BJ (cell line): ENCODE measurements at regions not wholly inside any gene's neighbourhood (a gene's known extent, or its start where the extent isn't known, plus 50 kb on each side); places are given as distances from the start of the nearest gene placed in this dataset.

Experiments
- CTCF ChIA-PET: fragments of 350-600 bp; formaldehyde crosslinking; extraction: SDS; loops from one replicate; lab custom pipeline; 2021; ENCODE audit warnings: antibody characterized with exemption, inconsistent platforms; lab: Yijun Ruan, JAX
- POLR2A ChIA-PET: fragments of 300-600 bp; sonication (Branson Sonifier 250); formaldehyde crosslinking; extraction: SDS; loops from one replicate; lab custom pipeline; 2021; ENCODE audit warnings: antibody characterized with exemption; lab: Charles Lee
- DNase-seq: peaks from one replicate; pipeline ENCODE4 v3.0.0-alpha.2; 2011; ENCODE audit warnings: low read depth
- H3K27me3 ChIP-seq: 2 replicates; pipeline ENCODE4 v1.6.0; 2011; ENCODE audit warnings: low read length; ENCODE audit not compliant: control insufficient read depth, insufficient read depth
- H3K36me3 ChIP-seq: 2 replicates; pipeline ENCODE4 v1.5.1; 2011; ENCODE audit warnings: low read length; ENCODE audit not compliant: control insufficient read depth, insufficient read depth
- H3K4me3 ChIP-seq: 2 replicates; pipeline ENCODE4 v1.5.1; 2011; ENCODE audit warnings: low read depth, mild to moderate bottlenecking, control low read depth, low read length
- CTCF ChIP-seq: IDR thresholded peaks from 2 replicates; pipeline ENCODE4 v1.5.1; 2011; ENCODE audit warnings: low read depth, mild to moderate bottlenecking, control low read depth, inconsistent platforms, low read length, moderate library complexity; ENCODE audit not compliant: insufficient read depth

DNA sequence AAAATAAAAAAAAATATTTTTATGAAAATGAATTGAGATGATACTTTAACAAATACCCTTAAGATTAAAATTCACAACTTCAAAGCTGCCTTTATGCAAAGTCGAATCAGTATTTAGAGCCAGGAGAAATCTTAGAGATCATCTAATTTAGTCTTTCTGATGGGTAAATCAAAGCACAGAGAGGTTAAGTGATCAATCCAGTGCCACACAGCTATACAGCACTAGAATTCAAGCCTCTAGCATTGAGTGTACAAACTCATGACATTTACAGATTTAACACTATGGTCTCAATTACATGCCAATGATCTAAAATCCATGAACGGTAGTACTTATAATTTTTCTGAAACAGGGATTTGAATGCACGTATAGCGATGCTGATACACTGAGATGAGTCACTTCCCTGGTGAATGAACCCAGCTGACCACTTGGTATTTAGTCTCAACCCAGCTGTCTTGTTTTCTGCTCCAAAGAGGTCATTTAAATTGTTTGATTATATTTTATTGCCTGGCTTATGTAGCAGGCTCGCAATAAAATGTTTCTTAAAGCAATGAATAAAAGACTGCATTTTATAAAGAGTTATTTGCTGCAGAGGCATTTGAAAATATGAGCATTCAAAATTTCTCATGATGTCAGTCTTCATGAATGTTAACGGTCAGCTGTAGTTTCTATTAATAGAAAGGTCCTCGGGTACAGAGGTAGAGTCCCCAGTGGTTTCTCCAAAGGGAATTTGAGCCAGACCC is 152.4 kb upstream of the PRICKLE1 start:
- no peak for TF ChIP-seq CTCF
- ChIA-PET CTCF (no interaction called here), POLR2A (no interaction called here)
- DNase-seq, result peak; percentile 69
- no peak overlapping the region for H3K4me3 ChIP-seq
- H3K27me3 ChIP-seq, result no peaks in the 10 kb centered on the region
- no peaks in the 10 kb centered on the region for H3K36me3 ChIP-seq

DNA sequence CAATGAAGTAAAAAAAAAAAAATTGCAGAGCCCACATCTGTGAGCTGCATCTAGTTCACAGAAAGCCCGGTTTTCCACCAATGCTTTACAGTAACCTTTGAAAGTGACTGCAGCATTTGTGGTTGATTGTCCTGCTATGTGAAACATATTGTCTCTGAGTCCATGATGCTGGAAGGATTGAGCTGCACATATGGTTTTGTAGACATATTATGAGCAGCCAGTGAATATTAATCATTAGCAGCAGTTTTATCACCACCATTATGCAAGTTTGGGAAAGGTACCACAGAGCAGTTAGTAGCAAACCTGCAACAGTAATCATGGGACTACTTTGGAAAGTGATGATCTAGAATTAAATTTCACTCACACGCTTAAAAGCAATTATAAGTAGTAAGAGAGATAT is 151.5 kb upstream of the PRICKLE1 start:
- CTCF ChIA-PET, result interaction anchor here (0.7 kb wide), 2 partner anchors 14 to 725 kb away, joined by 5 to 8 read pairs; no protein-coding TSS in a partner anchor

GRCh38 chr12:42737398-42737797 is 147.9 kb upstream of the PRICKLE1 start:
- ChIA-PET POLR2A (no interaction called here), CTCF (interaction anchor here (0.5 kb wide), 1 partner anchor 358 kb away, joined by 3 read pairs; no protein-coding TSS in a partner anchor)
- TF ChIP-seq CTCF, result no peak
- Histone ChIP-seq H3K4me3 (no peak overlapping the region), H3K27me3 (no peaks in the 10 kb centered on the region), H3K36me3 (no peaks in the 10 kb centered on the region)
- no peak for DNase-seq

More for the DNA sequence above, 151.5 kb upstream of the PRICKLE1 start:
- Histone ChIP-seq H3K36me3 (no peaks in the 10 kb centered on the region), H3K4me3 (no peak overlapping the region), H3K27me3 (no peaks in the 10 kb centered on the region)
- POLR2A ChIA-PET, result no interaction called here
- TF ChIP-seq CTCF, result no peak
- no peak for DNase-seq

DNA sequence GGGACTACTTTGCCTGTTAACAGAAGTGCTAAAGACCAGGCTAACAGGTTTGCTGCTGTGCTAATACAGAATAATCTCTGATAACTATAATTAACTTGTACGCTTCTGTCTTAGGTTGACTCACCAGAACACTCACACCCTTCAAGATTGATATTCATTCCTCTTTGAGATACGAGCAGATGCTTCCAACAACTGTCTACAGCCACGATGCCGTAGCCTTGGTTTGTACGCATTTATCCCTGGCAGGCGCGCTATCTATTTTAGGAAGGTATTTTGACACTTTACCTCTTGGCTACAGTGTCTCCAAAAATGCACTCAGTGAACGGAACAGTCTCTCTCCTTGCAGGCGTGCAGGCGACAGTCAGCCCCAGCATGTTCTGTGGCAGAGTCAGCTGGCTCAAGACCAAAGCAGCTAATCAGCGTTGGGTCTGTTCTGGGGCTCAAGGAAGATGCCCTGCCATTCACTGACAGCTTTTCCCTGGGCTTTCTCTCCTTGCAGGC is 146.4 kb upstream of the PRICKLE1 start:
- H3K36me3 ChIP-seq, result no peaks in the 10 kb centered on the region
- no peak for TF ChIP-seq CTCF
- POLR2A ChIA-PET, result no interaction called here
- CTCF ChIA-PET, result no interaction called here
- no peak for DNase-seq
- H3K27me3 ChIP-seq, result no peaks in the 10 kb centered on the region
- no peak overlapping the region for H3K4me3 ChIP-seq

DNA sequence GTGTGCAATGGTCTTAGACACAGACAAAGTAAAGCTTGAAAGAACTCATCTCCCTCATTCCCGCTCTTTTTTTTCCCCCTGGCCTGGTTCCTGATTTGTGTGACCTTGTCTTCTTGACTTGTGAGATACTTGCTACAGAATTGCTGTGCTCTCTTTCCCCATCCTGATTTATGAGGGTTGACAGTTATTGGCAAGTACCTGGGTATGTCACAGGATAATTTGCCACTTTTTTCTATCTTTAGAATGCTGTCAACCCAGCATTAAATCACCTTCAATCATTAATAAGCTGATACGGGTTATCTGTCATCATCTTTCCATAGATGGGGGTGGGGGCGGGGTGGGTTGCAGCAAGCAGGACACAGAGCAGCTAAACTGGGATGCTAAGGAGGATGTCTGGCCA is 144.4 kb upstream of the PRICKLE1 start:
- TF ChIP-seq CTCF, result no peak
- Histone ChIP-seq H3K27me3 (no peaks in the 10 kb centered on the region), H3K36me3 (no peaks in the 10 kb centered on the region), H3K4me3 (no peak overlapping the region)
- POLR2A ChIA-PET, result no interaction called here
- no peak for DNase-seq
- CTCF ChIA-PET, result interaction anchor here (0.5 kb wide), 1 partner anchor 554 kb away, joined by 3 read pairs; no protein-coding TSS in a partner anchor
